Mesenchymal stem cell (in vitro differentiated cells and primary cell): ENCODE measurements at regions not wholly inside any gene's neighbourhood (a gene's known extent, or its start where the extent isn't known, plus 50 kb on each side); places are given as distances from the start of the nearest gene placed in this dataset.
A peak's percentile ranks its signal among the peaks of the same experiment; 100 is the strongest.

Source experiments
- DNase-seq: peaks from one replicate; pipeline ENCODE4 v3.0.0-alpha.2; 2013
- H2AFZ ChIP-seq: one replicate; pipeline ENCODE4 v1.6.1; 2013; ENCODE audit warnings: low read depth, mild to moderate bottlenecking, control low read depth, inconsistent platforms, low read length, moderate library complexity
- H2AK5ac ChIP-seq: 2 replicates; pipeline ENCODE4 v1.6.1; 2013; ENCODE audit warnings: low read length, moderate library complexity, mild to moderate bottlenecking, inconsistent platforms; ENCODE audit not compliant: severe bottlenecking
- H2BK120ac ChIP-seq: one replicate; pipeline ENCODE4 v1.6.1; 2013; ENCODE audit warnings: low read depth, mild to moderate bottlenecking, inconsistent platforms, low read length, moderate library complexity
- H2BK12ac ChIP-seq, 2 experiments: one replicate each; pipeline ENCODE4 v1.6.1; 2013; ENCODE audit warnings: inconsistent platforms in 2 of 2, low read length in 2 of 2, mild to moderate bottlenecking in 2 of 2, moderate library complexity in 2 of 2, control low read depth in 1 of 2
- H2BK15ac ChIP-seq: one replicate; pipeline ENCODE4 v1.6.1; 2013; ENCODE audit warnings: mild to moderate bottlenecking, low read depth, inconsistent platforms; ENCODE audit not compliant: poor library complexity, severe bottlenecking
- H2BK5ac ChIP-seq: 2 replicates; pipeline ENCODE4 v1.6.1; 2013; ENCODE audit warnings: low read depth, mild to moderate bottlenecking, low read length, control low read depth, inconsistent platforms; ENCODE audit not compliant: poor library complexity, severe bottlenecking
- H3K14ac ChIP-seq, 2 experiments: one replicate each; pipeline ENCODE4 v1.6.1; 2013; ENCODE audit warnings: inconsistent platforms in 2 of 2, low read length in 2 of 2, control low read depth in 1 of 2, mild to moderate bottlenecking in 1 of 2, moderate library complexity in 1 of 2
- H3K18ac ChIP-seq, 2 experiments: one replicate each; pipeline ENCODE4 v1.6.1; 2013; ENCODE audit warnings: inconsistent platforms in 2 of 2, low read length in 2 of 2, control low read depth in 1 of 2, low read depth in 1 of 2, mild to moderate bottlenecking in 1 of 2
- H3K23ac ChIP-seq, 2 experiments: one replicate each; pipeline ENCODE4 v1.6.1; 2013; ENCODE audit warnings: inconsistent platforms in 2 of 2, low read length in 2 of 2, mild to moderate bottlenecking in 2 of 2, moderate library complexity in 2 of 2, control low read depth in 1 of 2
- H3K27ac ChIP-seq: 2 replicates; pipeline ENCODE4 v1.5.1; 2013; ENCODE audit warnings: mild to moderate bottlenecking, moderate library complexity, low read length, control low read depth, inconsistent platforms; ENCODE audit not compliant: poor library complexity, severe bottlenecking
- H3K27me3 ChIP-seq, 2 experiments: 2 replicates each; pipeline versions ENCODE4 v1.6.1 to v1.7.0; 2013; ENCODE audit warnings: low read length in 2 of 2, mild to moderate bottlenecking in 2 of 2, moderate library complexity in 2 of 2, control low read depth in 1 of 2, inconsistent platforms in 1 of 2; ENCODE audit not compliant: control insufficient read depth in 1 of 2, insufficient read depth in 1 of 2
- H3K36me3 ChIP-seq, 2 experiments: 2 replicates each; pipeline versions ENCODE4 v1.6.1 to v1.7.0; 2013; ENCODE audit warnings: low read length in 2 of 2, control low read depth in 1 of 2, inconsistent platforms in 1 of 2, low read depth in 1 of 2, mild to moderate bottlenecking in 1 of 2; ENCODE audit not compliant: insufficient read depth in 2 of 2, control insufficient read depth in 1 of 2
- H3K4ac ChIP-seq, 2 experiments: one replicate each; pipeline ENCODE4 v1.6.1; 2013; ENCODE audit warnings: inconsistent platforms in 2 of 2, low read length in 2 of 2, mild to moderate bottlenecking in 2 of 2, moderate library complexity in 2 of 2, control low read depth in 1 of 2, low read depth in 1 of 2
- H3K4me1 ChIP-seq: 2 replicates; pipeline ENCODE4 v1.6.1; 2013; ENCODE audit warnings: low read depth, low read length, control low read depth; ENCODE audit not compliant: control insufficient read depth, insufficient read depth
- H3K4me2 ChIP-seq: 2 replicates; pipeline ENCODE4 v1.6.1; 2013; ENCODE audit warnings: low read length, mild to moderate bottlenecking, inconsistent platforms; ENCODE audit not compliant: poor library complexity, severe bottlenecking
- H3K4me3 ChIP-seq, 2 experiments: 2 replicates each; pipeline versions ENCODE4 v1.5.1 to v1.7.0; 2013; ENCODE audit warnings: low read length in 2 of 2, mild to moderate bottlenecking in 2 of 2, control low read depth in 1 of 2, low read depth in 1 of 2; ENCODE audit not compliant: insufficient read depth in 1 of 2
- H3K79me1 ChIP-seq: replicated peaks from 2 replicates; pipeline ENCODE4 v1.6.1; 2013; ENCODE audit warnings: mild to moderate bottlenecking, control low read depth, low read length, inconsistent platforms; ENCODE audit not compliant: poor library complexity, severe bottlenecking
- H3K9ac ChIP-seq: 2 replicates; pipeline ENCODE4 v1.7.0; 2013; ENCODE audit warnings: mild to moderate bottlenecking, low read length, moderate library complexity
- H3K9me3 ChIP-seq: 2 replicates; pipeline ENCODE4 v1.7.0; 2013; ENCODE audit warnings: mild to moderate bottlenecking, low read length; ENCODE audit not compliant: control insufficient read depth
- H4K8ac ChIP-seq: one replicate; pipeline ENCODE4 v1.6.1; 2013; ENCODE audit warnings: inconsistent platforms, mild to moderate bottlenecking, low read length, moderate library complexity
- H4K91ac ChIP-seq: one replicate; pipeline ENCODE4 v1.6.1; 2013; ENCODE audit warnings: mild to moderate bottlenecking, low read length, inconsistent platforms
- WGBS: methylation state at CpG from one replicate; pipeline ENCODE4 v1.1.7; 2013; ENCODE audit warnings: mixed read lengths; 5-methylcytosine and 5-hydroxymethylcytosine counted together

DNA sequence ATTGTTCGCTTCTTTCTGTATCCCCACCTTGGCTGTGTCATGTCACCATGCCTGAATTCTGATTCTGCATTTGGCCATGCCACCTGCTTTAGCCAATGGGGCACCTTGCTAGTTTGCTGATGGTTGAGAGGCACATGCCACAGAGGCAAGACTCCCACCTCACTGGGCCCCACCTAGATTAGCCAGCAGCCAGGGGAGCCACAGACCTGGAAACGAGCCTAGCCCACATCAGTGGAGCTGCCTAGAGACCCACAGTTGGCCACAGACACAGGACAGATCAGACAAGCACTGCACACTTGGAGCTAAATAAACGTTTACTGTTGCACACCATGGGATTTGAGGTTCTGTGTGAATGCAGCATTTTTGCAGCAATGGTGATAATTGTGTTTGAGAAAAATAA is 252.1 kb downstream of the LURAP1L start:
- H4K8ac ChIP-seq, result no peak overlapping the region
- no peaks in the 10 kb centered on the region for H3K36me3 ChIP-seq
- no peaks in the 10 kb centered on the region for H3K79me1 ChIP-seq
- no peak overlapping the region for H3K18ac ChIP-seq
- no peak overlapping the region for H3K4me3 ChIP-seq
- no peak overlapping the region for H3K23ac ChIP-seq
- DNase-seq, result no peak
- no peaks in the 10 kb centered on the region for H3K27me3 ChIP-seq
- no peak overlapping the region for H2BK5ac ChIP-seq
- no peaks in the 10 kb centered on the region for H3K4me1 ChIP-seq
- H3K4me2 ChIP-seq, result no peak overlapping the region
- no peak overlapping the region for H2BK120ac ChIP-seq
- no peak overlapping the region for H4K91ac ChIP-seq
- no peak overlapping the region for H3K9ac ChIP-seq
- no peak overlapping the region for H2AK5ac ChIP-seq
- H2BK15ac ChIP-seq, result no peak overlapping the region
- no peaks in the 10 kb centered on the region for H3K9me3 ChIP-seq
- no peak overlapping the region for H3K4ac ChIP-seq
- H3K14ac ChIP-seq, result no peak overlapping the region
- no peak overlapping the region for H2AFZ ChIP-seq
- no peak overlapping the region for H2BK12ac ChIP-seq
- no peak overlapping the region for H3K27ac ChIP-seq
- WGBS, result 60% methylated on average over 3 of the region's 3 CpGs

DNA sequence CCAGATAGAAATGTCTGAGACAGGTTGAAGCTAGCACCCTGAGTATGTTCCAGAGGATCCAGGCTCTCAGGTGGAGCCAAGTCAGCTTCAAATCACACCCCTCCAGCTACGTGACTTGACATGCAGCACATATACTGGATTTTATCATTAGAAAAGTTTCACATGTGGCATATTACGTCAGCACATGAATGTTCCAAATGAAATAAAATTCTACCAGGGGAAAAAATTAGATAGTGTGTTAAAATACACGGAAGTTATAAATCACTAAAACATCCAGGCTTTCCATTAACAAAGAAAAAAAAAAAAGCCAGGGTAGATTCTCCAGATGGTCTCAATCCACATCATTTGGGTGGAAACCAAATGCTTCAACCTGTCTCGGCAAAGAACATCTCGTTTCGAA is 251.6 kb downstream of the MPDZ start:
- H3K4me2 ChIP-seq, result no peak overlapping the region
- no peaks in the 10 kb centered on the region for H3K27me3 ChIP-seq
- DNase-seq, result no peak
- H3K4me1 ChIP-seq, result no peaks in the 10 kb centered on the region
- no peak overlapping the region for H4K8ac ChIP-seq
- H2BK12ac ChIP-seq, result no peak overlapping the region
- no peaks in the 10 kb centered on the region for H3K36me3 ChIP-seq
- no peaks in the 10 kb centered on the region for H3K9me3 ChIP-seq
- WGBS, result 99% methylated on average over 4 of the region's 6 CpGs
- no peak overlapping the region for H3K23ac ChIP-seq
- no peak overlapping the region for H2BK15ac ChIP-seq
- H2AK5ac ChIP-seq, result no peak overlapping the region
- H3K18ac ChIP-seq, result no peak overlapping the region
- no peaks in the 10 kb centered on the region for H3K79me1 ChIP-seq
- H3K14ac ChIP-seq, result no peak overlapping the region
- H2AFZ ChIP-seq, result no peak overlapping the region
- no peak overlapping the region for H3K9ac ChIP-seq
- no peak overlapping the region for H3K4ac ChIP-seq
- no peak overlapping the region for H4K91ac ChIP-seq
- H2BK120ac ChIP-seq, result no peak overlapping the region
- no peak overlapping the region for H2BK5ac ChIP-seq
- no peak overlapping the region for H3K27ac ChIP-seq
- H3K4me3 ChIP-seq, result no peak overlapping the region

DNA sequence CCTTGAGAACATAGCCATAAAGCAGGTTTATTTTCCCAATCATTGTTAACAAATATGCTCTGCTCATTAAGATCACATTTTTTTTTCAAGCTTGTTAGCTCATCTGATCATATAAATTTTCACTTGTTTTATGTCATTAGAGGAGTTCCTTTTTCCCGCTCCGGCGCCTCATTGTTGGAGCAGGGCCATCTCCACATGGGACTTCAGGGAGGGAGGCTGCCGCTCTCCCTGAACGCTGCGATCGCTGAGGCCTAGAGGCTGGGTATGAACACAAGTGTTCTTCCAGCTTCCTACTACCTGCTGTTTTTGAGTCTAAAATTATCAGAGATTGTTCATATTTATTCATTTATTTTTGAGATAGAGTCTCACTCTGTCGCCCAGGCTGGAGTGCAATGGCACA is 246.9 kb downstream of the MPDZ start:
- H2BK5ac ChIP-seq, result no peak overlapping the region

DNA sequence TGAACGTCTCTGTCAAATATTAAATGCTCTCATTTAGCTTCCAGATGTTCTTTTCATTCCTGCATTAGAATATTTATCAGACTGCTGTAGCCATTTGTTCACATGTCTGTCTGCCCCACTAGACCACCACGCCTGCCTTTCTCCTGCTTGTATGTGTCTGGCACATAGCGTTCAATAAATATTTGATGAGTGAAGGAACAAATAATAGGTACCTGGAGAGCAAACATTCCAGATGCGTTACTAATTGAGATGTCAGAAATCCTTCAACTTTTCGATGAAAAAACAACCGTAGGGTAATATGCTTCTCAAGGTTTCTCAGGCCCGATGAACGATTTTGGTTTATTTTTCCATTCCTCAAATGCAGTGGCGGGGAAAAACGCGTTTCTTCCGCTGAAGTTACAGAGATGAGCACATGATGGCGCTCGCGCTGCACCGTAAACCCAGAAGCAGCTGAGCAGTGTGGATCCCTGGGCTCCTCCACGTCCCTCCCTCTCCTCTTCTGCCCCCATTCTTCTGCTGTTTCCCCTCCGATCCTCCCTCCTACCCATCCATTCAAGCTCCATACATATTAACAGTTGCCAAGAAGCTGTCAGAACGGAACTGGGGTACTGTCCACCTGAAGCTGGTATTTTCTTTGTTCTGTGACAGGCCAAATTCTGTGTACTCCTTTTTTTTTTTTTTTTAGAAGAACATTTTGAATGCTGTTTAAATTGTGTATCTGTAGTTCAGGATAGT is 245.4 kb downstream of the MPDZ start:
- H3K4me2 ChIP-seq, result peak overlapping the region; percentile 82
- H3K27ac ChIP-seq, result no peak overlapping the region
- no peak overlapping the region for H4K91ac ChIP-seq
- H3K23ac ChIP-seq, result no peak overlapping the region
- peak overlapping the region in 1 of 2 experiments; percentile 28 for H3K14ac ChIP-seq
- H2AK5ac ChIP-seq, result no peak overlapping the region
- H4K8ac ChIP-seq, result no peak overlapping the region
- H3K36me3 ChIP-seq, result no peaks in the 10 kb centered on the region
- no peak overlapping the region for H2BK120ac ChIP-seq
- H3K4me3 ChIP-seq, result peak overlapping the region in 1 of 2 experiments; percentile 67
- H2AFZ ChIP-seq, result peak overlapping the region; percentile 91
- no peaks in the 10 kb centered on the region for H3K27me3 ChIP-seq
- no peaks in the 10 kb centered on the region for H3K9me3 ChIP-seq
- H3K18ac ChIP-seq, result peak overlapping the region in 1 of 2 experiments; percentile 66
- H3K4me1 ChIP-seq, result no peaks in the 10 kb centered on the region
- WGBS, result 16% methylated on average over 17 of the region's 19 CpGs
- H2BK15ac ChIP-seq, result no peak overlapping the region
- H3K79me1 ChIP-seq, result no peaks in the 10 kb centered on the region
- H2BK12ac ChIP-seq, result peak overlapping the region in 1 of 2 experiments; percentile 83
- DNase-seq, result peak; percentile 68
- H2BK5ac ChIP-seq, result no peak overlapping the region
- peak overlapping the region; percentile 82 for H3K9ac ChIP-seq
- no peak overlapping the region for H3K4ac ChIP-seq

More for the DNA sequence above, 246.9 kb downstream of the MPDZ start:
- Histone ChIP-seq H3K4ac (no peak overlapping the region), H3K27ac (no peak overlapping the region), H2BK12ac (no peak overlapping the region), H3K79me1 (no peaks in the 10 kb centered on the region), H4K91ac (no peak overlapping the region), H3K18ac (peak overlapping the region in 1 of 2 experiments; percentile 19), H3K4me2 (no peak overlapping the region), H2AFZ (no peak overlapping the region), H2AK5ac (no peak overlapping the region), H2BK15ac (no peak overlapping the region), H3K27me3 (no peaks in the 10 kb centered on the region), H3K4me3 (no peak overlapping the region), H3K9me3 (no peaks in the 10 kb centered on the region), H3K14ac (no peak overlapping the region), H3K9ac (no peak overlapping the region), H2BK120ac (no peak overlapping the region), H4K8ac (no peak overlapping the region), H3K36me3 (no peaks in the 10 kb centered on the region), H3K4me1 (no peaks in the 10 kb centered on the region), H3K23ac (no peak overlapping the region)
- no peak for DNase-seq
- 99% methylated on average over 5 of the region's 8 CpGs for WGBS
